HG03108 (cell line): ENCODE measurements at regions not wholly inside any gene's neighbourhood (a gene's known extent, or its start where the extent isn't known, plus 50 kb on each side); places are given as distances from the start of the nearest gene placed in this dataset.

ENCODE experiments used
- ATAC-seq: cut with Tn5 transposase; IDR thresholded peaks from one replicate; pipeline ENCODE4 v1.9.1; 2021; ENCODE audit warnings: moderate library complexity; ENCODE audit not compliant: unreplicated experiment

- no peak for ATAC-seq
Measured at GRCh38 chr4:123496421-123496820, 99.8 kb downstream of the SPRY1 start.

GRCh38 chr4:123497340-123497739 is 100.7 kb downstream of the SPRY1 start:
- no peak for ATAC-seq

GRCh38 chr4:123501733-123502132 is 105.1 kb downstream of the SPRY1 start:
- no peak for ATAC-seq

GRCh38 chr4:123503698-123504363 is 107.2 kb downstream of the SPRY1 start:
- ATAC-seq = no peak

- no peak for ATAC-seq
Measured at GRCh38 chr4:123505095-123506010, 108.8 kb downstream of the SPRY1 start.

DNA sequence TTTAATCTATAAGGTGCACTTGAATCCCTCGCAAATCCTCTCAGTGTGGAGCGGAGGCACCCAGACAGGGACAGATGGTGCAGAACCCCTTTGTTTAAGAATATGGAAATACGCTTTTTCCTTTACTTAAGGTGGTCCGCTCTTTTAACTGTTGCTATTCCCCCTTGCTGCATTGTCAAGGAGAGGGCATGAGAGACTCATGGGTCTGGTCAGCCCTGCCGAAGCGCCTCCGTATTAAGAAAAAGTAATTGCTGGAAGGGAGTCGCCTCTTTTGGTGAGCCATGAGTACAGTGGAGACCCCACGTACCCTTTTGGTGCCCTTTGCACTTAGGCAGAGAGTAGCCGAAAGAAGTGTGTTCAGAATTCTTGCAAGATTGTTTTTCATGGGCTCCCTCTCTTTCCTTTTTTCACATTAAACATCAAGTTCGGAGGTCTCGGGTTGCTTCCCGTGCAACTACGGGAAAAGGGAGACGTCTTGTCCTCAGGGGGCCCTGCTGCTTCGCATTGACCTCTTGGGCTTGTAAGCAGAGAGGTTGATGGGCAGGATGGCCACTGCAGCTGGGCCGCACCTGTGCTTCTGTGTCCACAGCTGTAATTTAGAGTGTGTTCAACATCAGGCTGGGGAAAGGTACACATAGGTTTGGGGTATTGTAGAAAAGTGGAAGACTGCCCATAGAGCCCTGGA is 109.6 kb downstream of the SPRY1 start:
- no peak for ATAC-seq

DNA sequence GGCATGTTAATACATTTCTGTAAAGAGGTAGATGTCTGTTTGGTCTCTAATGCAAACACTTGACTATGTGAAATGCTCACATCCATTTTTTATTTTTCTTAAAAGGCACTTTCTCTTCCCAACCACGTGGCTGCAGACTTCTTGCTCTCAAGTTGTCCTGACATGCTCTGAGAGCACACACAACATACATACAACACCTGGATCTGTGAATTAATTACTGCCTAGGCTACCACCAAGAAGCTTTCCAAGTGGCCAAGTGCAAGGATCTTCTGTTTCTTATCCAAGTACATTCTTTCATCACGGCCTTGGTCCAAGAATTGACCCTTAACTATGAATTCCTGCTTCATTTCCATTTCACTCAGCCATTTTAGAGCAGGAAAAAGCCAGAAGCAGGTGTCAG is 110.8 kb downstream of the SPRY1 start:
- ATAC-seq = no peak

- ATAC-seq = no peak
Measured at GRCh38 chr4:123510221-123510620, 113.6 kb downstream of the SPRY1 start.

DNA sequence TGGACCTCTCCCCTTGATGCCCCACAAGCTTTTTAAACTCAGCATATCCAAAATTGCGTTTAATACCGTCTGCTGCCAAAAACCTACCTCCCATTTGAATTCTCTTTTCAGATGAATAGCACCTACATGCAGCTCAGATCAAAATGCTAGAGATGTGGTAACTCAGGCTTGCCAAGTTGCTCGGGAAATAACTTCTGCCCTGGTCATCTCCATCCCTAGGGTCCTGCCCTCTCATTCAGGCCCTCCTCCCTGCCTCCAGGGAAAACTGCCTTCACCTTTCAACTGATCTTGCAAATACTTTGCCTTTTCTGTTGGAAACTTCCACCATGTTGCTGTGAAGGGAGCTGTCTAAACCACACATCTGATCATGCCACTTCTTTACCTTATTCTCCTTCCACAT is 114.1 kb downstream of the SPRY1 start:
- no peak for ATAC-seq

GRCh38 chr4:123516576-123516975 is 120.0 kb downstream of the SPRY1 start:
- ATAC-seq = no peak

DNA sequence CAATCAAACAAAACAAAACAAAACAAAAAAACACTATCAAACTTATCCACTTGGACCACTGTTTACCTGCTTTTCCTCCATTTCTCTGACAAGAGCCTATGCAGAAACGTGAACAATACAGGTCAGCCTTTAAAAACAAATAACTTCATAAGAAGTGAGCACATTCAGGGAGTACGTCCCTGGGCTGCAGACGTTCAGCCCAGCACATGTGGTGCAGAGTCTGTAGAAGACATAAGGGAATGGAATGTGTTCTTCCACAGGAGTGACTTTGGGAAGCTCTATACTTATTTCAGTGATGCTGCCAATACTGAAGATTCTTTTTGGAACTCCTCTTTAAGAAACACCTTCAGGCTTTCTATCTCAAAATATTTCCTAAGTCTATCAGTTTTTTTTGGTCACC is 120.6 kb downstream of the SPRY1 start:
- no peak for ATAC-seq

- no peak for ATAC-seq
Measured at GRCh38 chr4:123517971-123518370, 121.4 kb downstream of the SPRY1 start.

GRCh38 chr4:123520325-123520724 is 123.7 kb downstream of the SPRY1 start:
- ATAC-seq = no peak

DNA sequence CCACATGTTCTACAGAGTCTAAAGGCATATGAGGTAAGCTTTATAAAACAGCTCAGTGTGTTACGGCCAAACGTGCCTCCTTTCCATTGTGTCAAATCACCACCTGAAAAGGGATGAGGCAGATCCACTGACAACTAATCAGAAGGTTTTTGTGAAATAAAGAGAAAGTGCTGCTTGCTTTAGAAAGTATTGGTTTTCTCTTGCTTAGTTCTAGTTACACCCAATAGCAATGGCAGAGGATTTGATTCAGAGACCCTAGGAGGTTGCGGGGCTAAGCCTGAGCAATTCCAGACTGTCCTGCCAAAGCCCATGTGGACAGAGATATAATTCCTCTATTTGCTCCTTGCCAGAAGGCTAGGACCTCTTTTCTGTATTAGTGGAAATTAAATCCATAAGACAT is 125.5 kb downstream of the SPRY1 start:
- no peak for ATAC-seq

DNA sequence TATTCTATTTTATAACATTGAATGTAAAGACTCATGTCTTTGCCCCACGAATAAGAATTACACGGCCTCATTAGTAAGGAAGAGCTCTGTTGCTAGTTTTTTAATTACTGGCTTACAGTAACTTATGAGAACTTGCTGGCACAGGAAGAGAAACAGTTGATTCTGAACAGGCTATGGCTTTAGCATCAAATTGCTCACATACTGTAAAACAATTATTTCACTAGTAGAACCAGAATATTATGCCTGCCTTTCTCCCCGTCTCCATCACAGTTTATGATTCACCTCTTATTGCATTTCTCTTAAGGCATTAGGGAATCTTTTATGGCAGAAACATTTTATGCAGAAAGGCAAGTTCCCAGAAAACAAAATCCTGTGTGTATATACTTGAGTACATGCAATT is 126.1 kb downstream of the SPRY1 start:
- no peak for ATAC-seq

DNA sequence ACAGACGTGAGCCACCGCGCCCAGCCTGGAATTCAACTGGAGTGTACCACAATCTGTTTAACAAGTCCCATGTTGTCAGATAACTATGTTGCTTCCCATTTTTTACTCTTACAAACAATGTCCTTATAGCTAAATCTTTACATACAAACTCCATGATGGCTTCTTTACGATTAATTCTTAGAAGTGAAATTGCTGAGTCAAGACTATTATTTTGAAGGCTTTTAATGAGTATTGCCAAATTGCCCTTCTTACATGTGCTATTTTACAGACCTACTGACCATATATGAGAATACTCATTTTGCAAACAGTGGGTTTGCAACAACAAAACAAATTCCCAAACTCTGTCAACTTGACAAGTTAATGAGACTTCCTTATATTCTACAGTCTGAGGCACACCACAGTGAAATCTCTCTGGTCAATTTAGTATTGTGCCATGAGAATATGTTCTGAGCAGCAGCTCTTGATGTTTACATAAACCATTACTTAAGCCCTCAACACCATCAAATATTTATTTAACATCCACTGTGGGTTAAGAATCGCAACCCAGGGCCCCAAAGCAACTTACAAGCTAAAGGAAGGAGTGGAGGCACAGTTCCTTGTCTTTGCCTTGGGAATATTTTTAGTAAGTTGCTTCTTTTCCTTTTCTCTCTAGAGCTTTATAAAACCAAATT is 128.5 kb downstream of the SPRY1 start:
- ATAC-seq = no peak

GRCh38 chr4:123526511-123526910 is 129.9 kb downstream of the SPRY1 start:
- ATAC-seq = no peak

GRCh38 chr4:123528501-123529277 is 132.1 kb downstream of the SPRY1 start:
- ATAC-seq = no peak

DNA sequence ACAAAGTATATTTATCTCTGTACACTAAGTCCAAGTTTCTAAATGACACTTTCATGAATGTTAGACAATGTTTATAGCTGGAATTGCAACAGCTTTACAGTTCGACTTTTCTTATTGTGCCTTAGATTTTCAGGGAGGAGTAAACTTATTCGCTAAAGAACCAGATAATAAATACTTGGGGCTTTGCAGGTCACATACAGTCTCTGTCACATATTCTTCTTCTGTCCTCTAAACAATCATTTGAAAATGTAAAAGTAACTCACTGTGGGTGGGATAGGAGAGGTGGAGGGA is 132.6 kb downstream of the SPRY1 start:
- ATAC-seq = no peak

DNA sequence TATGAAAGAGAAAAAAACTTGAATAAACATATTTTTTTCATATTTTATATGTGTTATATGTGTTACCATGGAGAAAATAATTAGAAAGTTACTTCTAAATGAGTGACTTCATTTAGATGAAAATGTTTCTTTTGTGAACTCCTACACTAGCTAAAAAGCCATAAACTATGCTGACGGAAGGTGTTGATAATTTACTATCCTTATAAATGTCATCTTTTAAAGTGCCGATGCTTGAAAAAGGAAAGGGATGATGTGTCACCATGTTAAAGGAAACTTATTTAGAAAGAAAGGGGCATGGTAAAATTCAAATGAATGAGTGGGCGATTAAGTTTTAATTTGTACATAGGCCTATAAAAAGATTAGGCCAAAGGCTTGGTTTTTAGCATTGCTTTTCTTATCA is 133.8 kb downstream of the SPRY1 start:
- ATAC-seq = no peak
